ENCODE measurements at regions not wholly inside any gene's neighbourhood (a gene's known extent, or its start where the extent isn't known, plus 50 kb on each side); places are given as distances from the start of the nearest gene placed in this dataset.
A peak's percentile ranks its signal among the peaks of the same experiment; 100 is the strongest.
"Not testable (repeated sequence)": the region's sequence is repeated elsewhere in the genome, so short reads cannot be mapped to it uniquely, and the experiment has no call there.

DNA sequence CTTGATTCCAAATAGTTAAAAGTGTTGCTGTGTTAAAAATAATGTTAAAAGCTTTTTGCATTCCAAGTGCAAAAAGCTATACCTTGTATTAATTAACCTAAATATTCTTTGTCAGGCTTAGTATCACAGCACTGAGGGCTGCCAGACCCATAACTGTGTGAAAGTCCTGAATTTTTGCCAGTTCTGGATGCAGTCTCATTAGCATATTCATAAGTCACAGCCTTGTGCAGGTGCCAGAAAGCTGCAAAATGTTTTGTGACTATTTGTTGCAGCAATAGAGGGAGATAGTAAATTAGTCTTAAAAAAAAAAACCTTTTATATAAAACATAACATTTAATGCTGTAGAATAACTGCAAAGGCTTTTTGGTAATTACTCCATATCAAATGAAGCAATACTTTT, 56.6 kb downstream of the SLITRK1 start:
- DNase-seq (ENCODE audit: low read depth) = no peak

GRCh38 chr13:83824560-83824959, 57.7 kb downstream of the SLITRK1 start:
- no peak for DNase-seq (ENCODE audit: low read depth)

GRCh38 chr13:83824120-83824519, 58.2 kb downstream of the SLITRK1 start:
- no peak for DNase-seq (ENCODE audit: low read depth)

DNA sequence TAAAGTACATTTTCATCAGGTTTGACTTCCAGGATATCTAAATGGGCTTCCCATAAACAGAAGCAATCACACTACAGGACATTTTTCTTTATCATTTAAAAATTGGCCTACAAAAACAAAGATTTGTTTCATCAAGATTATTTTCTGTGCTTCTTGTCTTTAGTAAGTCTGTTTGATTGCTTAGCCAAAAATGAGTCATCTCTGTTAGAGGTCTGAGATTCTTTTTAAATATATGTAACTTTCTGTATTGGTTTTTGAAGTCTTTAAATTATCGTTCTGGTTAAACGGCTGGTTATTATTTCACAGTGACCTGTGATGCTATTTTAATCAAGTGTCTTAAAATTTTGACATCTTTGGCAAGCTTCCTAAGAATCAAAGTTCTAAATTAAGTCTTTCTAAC, 62.7 kb downstream of the SLITRK1 start:
- DNase-seq (ENCODE audit: low read depth) = peak; percentile 40

DNA sequence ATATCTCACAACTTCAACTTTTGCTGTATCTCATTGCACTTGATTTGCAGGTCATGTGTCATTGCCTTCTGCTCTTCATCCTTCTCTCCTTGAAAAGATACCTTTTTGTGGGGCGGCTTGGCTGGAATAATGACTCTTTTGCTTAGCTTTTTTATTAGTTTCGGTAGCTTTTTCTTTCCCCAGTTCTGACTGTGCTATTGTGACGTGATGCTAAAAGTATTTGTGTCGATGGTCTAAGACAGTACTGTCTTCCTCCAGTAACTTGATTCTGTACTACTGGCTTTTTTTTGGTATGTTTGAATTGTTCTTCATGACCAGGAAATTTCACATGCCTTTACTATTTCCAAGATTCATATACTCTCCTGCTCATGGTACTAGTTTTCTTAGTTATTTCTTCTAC, 63.1 kb downstream of the SLITRK1 start:
- DNase-seq (ENCODE audit: low read depth) = peak; percentile 30

GRCh38 chr13:83816081-83816480, 66.2 kb downstream of the SLITRK1 start:
- DNase-seq (ENCODE audit: low read depth) = no peak

- no peak for DNase-seq (ENCODE audit: low read depth)
These were observed 66.7 kb downstream of the SLITRK1 start for GRCh38 chr13:83815598-83815997.

- DNase-seq (ENCODE audit: low read depth) = no peak
These were observed 72.1 kb downstream of the SLITRK1 start for GRCh38 chr13:83810136-83810535.

- DNase-seq (ENCODE audit: low read depth) = no peak
These were observed 77.8 kb downstream of the SLITRK1 start for GRCh38 chr13:83804356-83804962.

GRCh38 chr13:83798731-83799130, 83.5 kb downstream of the SLITRK1 start:
- peak; percentile 68 for DNase-seq (ENCODE audit: low read depth)

DNA sequence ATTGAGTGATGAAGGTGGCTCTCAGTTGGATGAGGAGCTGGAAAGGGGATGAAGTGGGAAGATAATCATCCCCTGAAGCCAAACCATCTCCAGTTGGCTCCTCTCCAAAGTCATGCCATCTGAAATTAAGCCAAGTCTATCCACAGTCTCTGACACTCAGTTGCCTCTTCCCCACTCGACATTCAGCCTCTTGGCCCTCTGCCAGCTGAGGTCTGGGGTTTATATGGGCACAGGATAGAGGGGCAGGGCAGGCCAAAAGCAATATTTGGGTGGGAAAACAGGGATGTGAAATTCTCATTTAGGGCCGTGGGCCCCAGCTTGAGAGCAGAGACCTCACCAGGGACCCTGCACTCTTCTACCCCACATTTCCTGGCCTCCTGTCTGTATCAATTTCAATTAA, 85.9 kb downstream of the SLITRK1 start:
- no peak for DNase-seq (ENCODE audit: low read depth)

- no peak for DNase-seq (ENCODE audit: low read depth)
These were observed 87.7 kb downstream of the SLITRK1 start for GRCh38 chr13:83794583-83794982.

DNA sequence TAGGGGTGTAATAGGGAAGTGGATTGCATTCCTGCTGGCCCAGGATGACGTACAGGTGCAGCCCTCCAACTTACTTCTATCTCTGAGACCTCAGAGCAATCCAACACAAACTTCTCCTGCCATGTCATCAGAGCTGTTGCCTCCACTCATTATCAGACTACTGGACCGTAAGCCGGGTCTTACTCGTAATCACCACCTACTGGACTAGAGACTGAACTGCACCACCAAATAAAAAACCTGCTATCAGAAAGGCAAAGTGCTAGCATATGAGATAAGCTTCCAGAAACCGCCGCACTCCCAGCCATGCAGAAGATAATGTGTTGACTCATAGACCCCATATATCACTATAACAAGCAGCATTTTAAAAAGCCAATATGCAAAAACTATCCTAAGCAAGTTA, 102.0 kb downstream of the SLITRK1 start:
- peak; percentile 70 for DNase-seq (ENCODE audit: low read depth)

- DNase-seq (ENCODE audit: low read depth) = peak; percentile 43
These were observed 108.3 kb downstream of the SLITRK1 start for GRCh38 chr13:83773961-83774360.

GRCh38 chr13:83765796-83766195, 116.5 kb downstream of the SLITRK1 start:
- DNase-seq (ENCODE audit: low read depth) = no peak

- DNase-seq (ENCODE audit: low read depth) = no peak
These were observed 120.6 kb downstream of the SLITRK1 start for GRCh38 chr13:83761631-83762030.

DNA sequence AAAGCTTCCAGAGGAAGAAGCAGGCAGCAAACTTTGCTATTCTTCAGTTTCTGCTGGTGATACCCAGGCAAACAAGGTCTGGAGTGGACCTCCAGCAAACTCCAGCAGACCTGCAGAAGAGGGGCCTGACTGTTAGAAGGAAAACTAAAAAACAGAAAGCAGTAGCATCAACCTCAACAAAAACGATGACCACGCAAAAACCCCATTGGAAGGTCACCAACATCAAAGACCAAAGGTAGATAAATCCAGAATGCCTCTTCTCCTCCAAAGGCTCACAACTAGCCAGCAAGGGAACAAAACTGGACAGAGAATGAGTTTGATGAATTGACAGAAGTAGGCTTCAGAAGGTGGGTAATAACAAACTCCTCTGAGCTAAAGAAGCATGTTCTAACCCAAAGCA, 127.1 kb downstream of the SLITRK1 start:
- DNase-seq (ENCODE audit: low read depth) = not testable (repeated sequence)

DNA sequence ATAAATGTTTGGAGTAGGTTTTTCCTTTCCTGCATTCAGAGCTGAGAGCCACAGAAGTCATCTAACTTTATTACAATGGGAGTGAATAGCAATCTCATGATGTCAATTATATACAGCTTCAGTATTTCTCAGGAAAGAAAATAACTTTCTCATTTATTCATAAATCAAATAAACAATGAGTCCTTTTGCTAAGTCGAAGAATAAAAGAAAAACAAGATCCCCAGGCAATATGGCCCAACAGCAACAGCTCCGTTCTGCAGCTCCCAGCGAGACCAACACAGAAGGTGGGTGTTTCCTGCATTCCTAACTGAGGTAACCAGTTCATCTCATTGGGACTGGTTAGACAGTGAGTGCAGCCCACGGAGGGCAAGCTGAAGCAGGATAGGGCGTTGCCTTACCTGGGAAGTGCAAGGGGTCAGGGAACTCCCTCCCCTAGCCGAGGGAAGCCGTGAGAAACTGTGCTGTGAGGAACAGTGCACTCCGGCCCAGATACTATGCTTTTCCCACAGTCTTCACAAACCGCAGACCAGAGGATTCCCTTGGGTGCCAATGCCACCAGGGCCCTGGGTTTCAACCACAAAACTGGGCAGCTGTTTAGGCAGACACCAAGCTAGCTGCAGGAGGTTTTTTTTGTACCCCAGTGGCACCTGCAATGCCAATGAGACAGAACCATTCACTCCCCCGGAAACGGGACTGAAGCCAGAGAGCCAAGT, 128.2 kb downstream of the SLITRK1 start:
- DNase-seq (ENCODE audit: low read depth) = peak; percentile 55

DNA sequence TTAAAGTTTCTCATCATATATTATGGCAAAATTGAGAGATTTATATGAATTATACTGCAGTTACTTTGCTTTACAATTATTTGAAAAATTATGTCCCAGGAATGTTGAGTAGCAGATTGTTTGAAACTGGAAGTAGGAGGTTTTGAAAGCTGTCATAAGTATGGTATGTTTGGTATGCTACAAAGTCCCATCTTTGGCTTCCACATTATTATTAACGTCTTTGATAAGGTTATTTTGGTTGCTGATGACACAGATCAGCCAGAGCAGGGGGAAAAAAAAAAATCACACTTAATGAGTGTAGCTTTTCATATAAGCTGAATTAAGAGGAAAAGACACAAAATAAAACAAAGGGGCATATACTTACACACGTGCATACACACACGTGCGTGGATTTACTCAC, 130.1 kb downstream of the SLITRK1 start:
- peak; percentile 84 for DNase-seq (ENCODE audit: low read depth)

- DNase-seq (ENCODE audit: low read depth) = no peak
These were observed 141.7 kb downstream of the SLITRK1 start for GRCh38 chr13:83740622-83741021.

DNA sequence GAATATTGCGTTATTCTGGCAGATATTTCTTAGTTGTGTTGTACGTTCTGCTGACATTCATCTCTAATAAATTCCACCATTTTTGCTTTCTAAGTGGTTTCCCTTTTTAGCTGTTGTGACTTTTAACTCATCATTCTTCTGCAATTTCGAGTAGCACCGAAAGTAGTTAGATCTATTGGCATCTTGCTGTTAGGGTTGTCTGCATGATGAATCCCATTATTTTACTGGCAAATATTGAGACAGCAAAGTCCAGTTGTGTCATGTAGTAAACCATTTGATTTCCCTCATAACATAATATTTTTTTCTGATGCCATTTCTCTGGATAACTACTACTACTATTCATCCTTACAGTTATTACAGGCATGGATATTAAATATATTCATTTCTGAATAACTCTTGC, 143.9 kb downstream of the SLITRK1 start:
- DNase-seq (ENCODE audit: low read depth) = no peak

DNA sequence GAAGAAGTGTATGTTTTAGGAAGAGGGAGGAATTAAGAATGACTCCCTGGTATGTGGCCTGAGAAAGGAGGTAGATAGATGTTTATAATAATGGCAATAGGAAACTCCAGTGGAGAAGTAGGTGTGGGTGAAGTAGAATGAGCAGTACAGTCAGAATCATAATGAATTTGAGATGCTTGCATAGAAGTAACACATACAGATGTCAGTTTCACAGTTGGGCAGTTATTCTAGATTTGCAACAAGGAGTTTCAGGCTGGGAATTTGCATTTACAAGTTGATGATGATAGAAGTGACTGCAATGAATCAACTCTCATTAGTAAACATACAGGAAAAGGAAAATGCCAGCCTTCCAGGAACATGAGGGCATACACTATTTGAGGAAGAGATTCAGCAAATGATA, 149.0 kb downstream of the SLITRK1 start:
- DNase-seq (ENCODE audit: low read depth) = no peak

DNA sequence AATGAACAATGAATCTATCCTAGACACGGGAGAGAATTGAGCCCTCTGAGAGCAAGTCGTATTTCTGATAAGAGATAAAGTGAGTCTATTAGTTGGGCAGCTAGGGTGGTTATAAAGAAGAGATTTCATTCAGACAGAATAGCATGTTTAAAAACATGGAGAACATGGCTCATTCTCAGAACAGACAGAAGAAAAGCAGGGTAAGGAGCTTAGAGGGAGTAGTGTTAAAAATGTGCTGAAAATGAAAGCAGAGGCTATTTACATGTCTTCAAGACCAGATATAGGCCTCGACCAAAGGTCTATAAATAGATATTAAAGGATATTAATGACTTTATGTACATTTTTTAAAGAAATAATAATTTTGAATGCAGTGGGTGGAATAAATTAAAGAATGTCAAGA, 149.5 kb downstream of the SLITRK1 start:
- DNase-seq (ENCODE audit: low read depth) = no peak

DNA sequence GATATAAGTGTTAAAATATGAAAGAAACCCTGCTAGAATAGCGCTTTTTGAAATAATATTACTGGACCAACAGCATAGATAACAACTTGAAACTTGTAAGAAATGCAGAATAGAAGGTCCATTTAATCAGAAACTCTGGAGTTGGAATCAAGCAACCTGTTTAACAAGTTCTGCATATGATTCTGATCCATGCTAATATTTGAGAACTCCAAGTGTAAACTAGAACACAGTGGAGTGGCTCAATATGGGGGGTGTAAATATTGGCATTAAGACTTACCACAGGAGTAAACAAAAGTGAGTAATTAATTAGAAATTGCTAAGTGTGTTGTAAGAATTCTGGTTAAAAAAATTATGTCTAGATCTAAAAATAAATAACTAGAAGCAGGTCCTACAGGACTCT, 151.2 kb downstream of the SLITRK1 start:
- DNase-seq (ENCODE audit: low read depth) = no peak

Measured in iris pigment epithelial cell (primary cell).